ENCODE measurements at regions not wholly inside any gene's neighbourhood (a gene's known extent, or its start where the extent isn't known, plus 50 kb on each side); places are given as distances from the start of the nearest gene placed in this dataset.

GRCh38 chr5:143716881-143717280 lies 95.1 kb upstream of the HMHB1 start:
- Mint-ChIP-seq H3K36me3 (no peaks in the 10 kb centered on the region), H3K27me3 (ENCODE audit: low read depth) (no peaks in the 10 kb centered on the region), H3K27ac (no peak overlapping the region), H3K4me1 (no peaks in the 10 kb centered on the region), H3K9me3 (peaks cover 12% of the 10 kb centered on the region), H3K4me3 (no peak overlapping the region)
- ChIA-PET POLR2A (no interaction called here), CTCF (no interaction called here)
- DNase-seq (ENCODE audit: low spot score) (no peak), ATAC-seq (no peak)
- no peak for TF ChIP-seq STAT6 (CRISPR knock-in tag; conservative IDR thresholded peaks at IDR 0.05; ENCODE audit: low read depth)
- no peak for TF ChIP-seq HMGXB4 (CRISPR knock-in tag; IDR thresholded peaks at IDR 0.05)
- no peak for TF ChIP-seq TCF7 (CRISPR knock-in tag; IDR thresholded peaks at IDR 0.05; ENCODE audit: low read depth)
- no peak for TF ChIP-seq NFYB (CRISPR knock-in tag; conservative IDR thresholded peaks at IDR 0.05; ENCODE audit: low read depth)
- no peak for TF ChIP-seq CBFB (CRISPR knock-in tag; IDR thresholded peaks at IDR 0.05; ENCODE audit: low read depth)
- TF ChIP-seq MAX (CRISPR knock-in tag; IDR thresholded peaks at IDR 0.05), result no peak
- TF ChIP-seq, protein P1, sequence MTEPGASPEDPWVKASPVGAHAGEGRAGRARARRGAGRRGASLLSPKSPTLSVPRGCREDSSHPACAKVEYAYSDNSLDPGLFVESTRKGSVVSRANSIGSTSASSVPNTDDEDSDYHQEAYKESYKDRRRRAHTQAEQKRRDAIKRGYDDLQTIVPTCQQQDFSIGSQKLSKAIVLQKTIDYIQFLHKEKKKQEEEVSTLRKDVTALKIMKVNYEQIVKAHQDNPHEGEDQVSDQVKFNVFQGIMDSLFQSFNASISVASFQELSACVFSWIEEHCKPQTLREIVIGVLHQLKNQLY (CRISPR knock-in tag; IDR thresholded peaks at IDR 0.05), result no peak
- TF ChIP-seq PRRX2 (CRISPR knock-in tag; IDR thresholded peaks at IDR 0.05), result no peak
- TF ChIP-seq ZNF317 (CRISPR knock-in tag; IDR thresholded peaks at IDR 0.05; ENCODE audit: borderline replicate concordance, low read depth), result no peak
- TF ChIP-seq, protein P2, sequence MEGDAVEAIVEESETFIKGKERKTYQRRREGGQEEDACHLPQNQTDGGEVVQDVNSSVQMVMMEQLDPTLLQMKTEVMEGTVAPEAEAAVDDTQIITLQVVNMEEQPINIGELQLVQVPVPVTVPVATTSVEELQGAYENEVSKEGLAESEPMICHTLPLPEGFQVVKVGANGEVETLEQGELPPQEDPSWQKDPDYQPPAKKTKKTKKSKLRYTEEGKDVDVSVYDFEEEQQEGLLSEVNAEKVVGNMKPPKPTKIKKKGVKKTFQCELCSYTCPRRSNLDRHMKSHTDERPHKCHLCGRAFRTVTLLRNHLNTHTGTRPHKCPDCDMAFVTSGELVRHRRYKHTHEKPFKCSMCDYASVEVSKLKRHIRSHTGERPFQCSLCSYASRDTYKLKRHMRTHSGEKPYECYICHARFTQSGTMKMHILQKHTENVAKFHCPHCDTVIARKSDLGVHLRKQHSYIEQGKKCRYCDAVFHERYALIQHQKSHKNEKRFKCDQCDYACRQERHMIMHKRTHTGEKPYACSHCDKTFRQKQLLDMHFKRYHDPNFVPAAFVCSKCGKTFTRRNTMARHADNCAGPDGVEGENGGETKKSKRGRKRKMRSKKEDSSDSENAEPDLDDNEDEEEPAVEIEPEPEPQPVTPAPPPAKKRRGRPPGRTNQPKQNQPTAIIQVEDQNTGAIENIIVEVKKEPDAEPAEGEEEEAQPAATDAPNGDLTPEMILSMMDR (IDR thresholded peaks at IDR 0.05), result no peak
- TF ChIP-seq HMGA2 (CRISPR knock-in tag; IDR thresholded peaks at IDR 0.05), result no peak
- no peak for TF ChIP-seq ETV6 (CRISPR knock-in tag; IDR thresholded peaks at IDR 0.05)
- no peak for TF ChIP-seq FOXK1 (CRISPR knock-in tag; IDR thresholded peaks at IDR 0.05)
- TF ChIP-seq, protein P3, sequence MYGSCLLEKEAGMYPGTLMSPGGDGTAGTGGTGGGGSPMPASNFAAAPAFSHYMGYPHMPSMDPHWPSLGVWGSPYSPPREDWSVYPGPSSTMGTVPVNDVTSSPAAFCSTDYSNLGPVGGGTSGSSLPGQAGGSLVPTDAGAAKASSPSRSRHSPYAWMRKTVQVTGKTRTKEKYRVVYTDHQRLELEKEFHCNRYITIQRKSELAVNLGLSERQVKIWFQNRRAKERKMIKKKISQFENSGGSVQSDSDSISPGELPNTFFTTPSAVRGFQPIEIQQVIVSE (CRISPR knock-in tag; IDR thresholded peaks at IDR 0.05; ENCODE audit: borderline replicate concordance), result no peak

GRCh38 chr5:143715616-143716015 lies 96.3 kb upstream of the HMHB1 start:
- no peaks in the 10 kb centered on the region for H3K4me1 Mint-ChIP-seq
- H3K9me3 Mint-ChIP-seq, result peaks cover 4% of the 10 kb centered on the region; the same call in 1 of the 2 replicates
- ChIA-PET CTCF (no interaction called here), POLR2A (no interaction called here)
- DNase-seq (ENCODE audit: low spot score), result no peak
- ATAC-seq, result no peak
- no peak overlapping the region for H3K27ac Mint-ChIP-seq
- H3K4me3 Mint-ChIP-seq, result no peak overlapping the region
- H3K36me3 Mint-ChIP-seq, result no peaks in the 10 kb centered on the region
- TF ChIP-seq FOXP4 (CRISPR knock-in tag; IDR thresholded peaks at IDR 0.05), result no peak
- H3K27me3 Mint-ChIP-seq (ENCODE audit: low read depth), result no peaks in the 10 kb centered on the region
